H7 (cell line): ENCODE measurements at regions not wholly inside any gene's neighbourhood (a gene's known extent, or its start where the extent isn't known, plus 50 kb on each side); places are given as distances from the start of the nearest gene placed in this dataset.

Source experiments
- DNase-seq: peaks from one replicate; pipeline ENCODE4 v3.0.0; 2012
- H3K27me3 ChIP-seq: 2 replicates; pipeline ENCODE4 v1.6.0; 2011; ENCODE audit warnings: mild to moderate bottlenecking, low read length; ENCODE audit not compliant: control insufficient read depth, insufficient read depth
- H3K36me3 ChIP-seq: replicated peaks from 2 replicates; pipeline ENCODE4 v1.5.1; 2011; ENCODE audit warnings: low read length; ENCODE audit not compliant: control insufficient read depth, insufficient read depth
- H3K4me3 ChIP-seq: 2 replicates; pipeline ENCODE4 v1.5.1; 2011; ENCODE audit warnings: low read depth, mild to moderate bottlenecking, control low read depth, low read length, moderate library complexity; ENCODE audit not compliant: insufficient read depth

DNA sequence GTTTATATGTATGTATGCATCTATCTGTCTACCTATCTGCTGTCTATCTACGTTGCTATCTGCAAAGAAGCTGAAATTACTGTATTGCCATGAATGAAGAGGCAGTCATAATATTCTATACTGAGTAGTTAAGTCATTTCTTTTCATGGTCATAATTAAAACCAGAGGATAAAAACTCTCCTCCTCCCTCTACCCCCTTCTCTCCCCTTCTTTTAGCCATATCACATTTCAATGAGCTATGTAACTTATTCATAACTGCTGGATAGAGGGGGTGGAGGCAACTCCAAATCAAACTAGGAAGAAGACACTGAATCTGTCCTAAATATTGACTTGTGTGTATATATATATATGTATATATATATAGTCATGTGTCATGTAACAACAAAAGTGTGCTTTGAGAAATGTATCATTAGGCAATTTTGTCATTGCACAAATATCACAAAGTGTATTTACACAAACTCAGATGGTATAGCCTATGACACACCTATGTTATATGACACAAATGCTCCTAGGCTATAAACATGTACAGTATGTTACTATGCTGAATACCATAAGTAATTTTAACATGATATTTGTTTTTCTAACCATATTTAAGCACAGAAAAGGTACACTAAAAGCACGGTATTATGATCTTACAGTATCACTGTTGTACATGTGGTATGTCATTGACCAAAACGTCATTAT is 229.7 kb upstream of the KCNMB2 start:
- H3K4me3 ChIP-seq: no peak overlapping the region
- DNase-seq: no peak
- H3K27me3 ChIP-seq: no peaks in the 10 kb centered on the region
- no peaks in the 10 kb centered on the region for H3K36me3 ChIP-seq

DNA sequence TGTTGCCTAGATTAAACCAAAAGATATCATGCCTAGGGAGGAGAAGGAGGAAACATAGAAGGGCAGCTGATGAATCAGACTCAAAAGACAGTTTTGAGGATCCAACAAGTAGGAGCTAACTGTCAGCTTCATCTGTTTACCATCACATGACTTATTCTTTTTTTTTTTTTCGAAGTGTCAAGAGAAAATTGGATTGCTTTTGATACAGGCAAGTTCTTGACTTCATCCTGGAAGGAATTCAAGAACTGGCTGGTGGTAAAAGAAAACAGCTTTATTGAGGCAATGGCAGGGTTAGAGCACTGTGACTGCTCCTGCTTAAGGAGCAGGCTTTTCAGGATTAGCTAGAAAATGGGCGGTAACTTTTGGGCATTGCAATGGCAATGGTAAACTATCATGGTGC is 227.5 kb upstream of the KCNMB2 start:
- no peak for DNase-seq
- no peaks in the 10 kb centered on the region for H3K27me3 ChIP-seq
- no peaks in the 10 kb centered on the region for H3K36me3 ChIP-seq
- H3K4me3 ChIP-seq: no peak overlapping the region

DNA sequence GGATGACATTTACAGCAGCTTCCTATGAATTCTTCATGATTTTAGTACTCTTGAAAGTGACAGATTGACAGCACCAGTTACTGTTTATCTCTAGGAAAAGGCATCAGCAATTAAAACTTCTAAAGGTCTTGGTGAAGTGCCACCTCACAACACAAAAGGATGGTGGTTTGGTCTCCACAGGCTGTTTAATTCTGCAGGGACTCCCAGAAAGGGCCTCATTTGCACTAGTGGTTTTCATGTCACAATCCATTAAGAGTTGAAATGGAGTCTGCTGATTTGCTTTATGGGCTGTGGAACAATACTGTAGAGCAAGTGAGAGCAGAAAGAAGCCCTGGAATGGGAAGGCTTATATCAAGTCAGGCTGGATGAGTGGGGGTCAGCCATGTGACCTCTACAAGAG is 225.3 kb upstream of the KCNMB2 start:
- Histone ChIP-seq H3K4me3 (no peak overlapping the region), H3K36me3 (no peaks in the 10 kb centered on the region), H3K27me3 (no peaks in the 10 kb centered on the region)
- no peak for DNase-seq

DNA sequence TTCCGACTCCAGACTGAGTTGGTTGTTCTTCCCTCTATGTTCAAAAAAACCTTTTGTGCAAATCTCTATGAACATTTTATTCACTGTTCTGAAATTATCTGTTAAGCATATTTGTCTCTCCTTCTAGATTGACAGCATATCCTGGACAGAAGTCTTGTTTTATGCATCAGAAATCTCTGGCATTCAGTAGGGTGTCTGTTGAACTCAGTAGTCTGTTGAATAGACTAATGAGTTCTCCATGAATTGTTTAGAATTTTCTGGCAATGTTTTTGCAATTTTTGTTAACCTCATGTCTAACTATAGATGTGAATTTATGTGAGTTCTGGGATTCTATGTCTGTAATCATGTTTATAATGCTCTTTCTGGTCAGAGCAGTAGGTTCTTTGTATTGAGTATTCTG is 222.5 kb upstream of the KCNMB2 start:
- H3K4me3 ChIP-seq: no peak overlapping the region
- H3K36me3 ChIP-seq: no peaks in the 10 kb centered on the region
- no peaks in the 10 kb centered on the region for H3K27me3 ChIP-seq
- no peak for DNase-seq

DNA sequence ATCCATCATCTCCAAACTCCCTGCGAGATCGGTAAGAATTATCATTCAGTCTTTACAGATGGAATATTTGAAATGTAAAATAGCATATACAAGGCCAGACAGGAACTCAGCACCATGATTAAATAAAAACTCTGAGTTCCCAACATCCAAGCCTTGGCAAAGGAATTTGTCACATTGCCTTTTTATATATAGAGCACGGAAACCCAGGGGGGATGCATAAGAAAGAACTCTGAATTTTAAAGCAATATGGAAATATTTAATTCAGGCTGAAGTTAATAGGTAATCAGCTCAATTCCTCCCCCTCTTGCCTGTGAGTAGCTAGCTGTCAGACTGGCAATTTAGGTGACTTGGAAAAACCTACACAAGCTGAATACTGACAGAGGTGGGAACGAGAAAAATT is 217.9 kb upstream of the KCNMB2 start:
- no peak for DNase-seq
- no peaks in the 10 kb centered on the region for H3K36me3 ChIP-seq
- no peak overlapping the region for H3K4me3 ChIP-seq
- H3K27me3 ChIP-seq: no peaks in the 10 kb centered on the region

DNA sequence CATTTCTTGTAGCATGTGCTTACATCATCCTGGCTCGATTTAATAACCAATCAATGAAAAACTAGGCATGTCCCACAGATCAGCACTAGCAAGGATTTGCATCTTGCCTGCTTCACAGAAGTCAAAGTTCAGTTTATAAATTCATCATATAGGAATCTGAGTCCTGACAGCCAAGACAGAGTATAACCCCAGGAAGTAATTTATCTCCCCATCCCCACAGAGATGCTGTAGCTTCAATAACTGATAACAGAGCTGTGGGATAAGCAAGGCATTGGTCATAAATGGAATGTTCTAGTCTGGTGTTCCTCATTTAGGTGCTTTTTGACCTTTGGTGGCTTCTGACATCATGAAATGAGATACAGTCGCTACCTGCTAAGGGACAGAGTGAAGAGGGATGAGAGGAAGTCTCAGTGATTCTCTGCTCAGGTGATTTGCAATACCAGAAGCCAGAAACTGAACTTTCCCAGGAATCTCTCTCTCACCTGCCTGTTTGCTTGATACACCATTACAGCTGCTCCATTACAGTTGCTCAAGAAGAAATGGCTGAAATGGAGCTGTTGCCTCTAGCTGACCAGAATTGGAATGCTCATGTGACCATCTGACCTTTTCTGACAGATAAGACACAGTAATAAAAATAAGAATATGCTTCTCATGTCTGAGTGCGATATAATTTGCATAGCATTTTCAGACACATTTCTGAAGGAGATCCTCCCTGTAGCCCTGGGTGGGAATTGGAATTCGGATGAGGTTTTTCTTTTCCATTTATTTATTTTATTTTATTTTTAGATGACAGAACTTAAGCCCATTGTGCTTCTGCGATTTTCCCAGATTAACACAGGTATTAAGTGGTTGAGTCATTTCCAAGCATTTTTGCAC is 217.1 kb upstream of the KCNMB2 start:
- Histone ChIP-seq H3K36me3 (no peaks in the 10 kb centered on the region), H3K4me3 (no peak overlapping the region), H3K27me3 (no peaks in the 10 kb centered on the region)
- DNase-seq: no peak

DNA sequence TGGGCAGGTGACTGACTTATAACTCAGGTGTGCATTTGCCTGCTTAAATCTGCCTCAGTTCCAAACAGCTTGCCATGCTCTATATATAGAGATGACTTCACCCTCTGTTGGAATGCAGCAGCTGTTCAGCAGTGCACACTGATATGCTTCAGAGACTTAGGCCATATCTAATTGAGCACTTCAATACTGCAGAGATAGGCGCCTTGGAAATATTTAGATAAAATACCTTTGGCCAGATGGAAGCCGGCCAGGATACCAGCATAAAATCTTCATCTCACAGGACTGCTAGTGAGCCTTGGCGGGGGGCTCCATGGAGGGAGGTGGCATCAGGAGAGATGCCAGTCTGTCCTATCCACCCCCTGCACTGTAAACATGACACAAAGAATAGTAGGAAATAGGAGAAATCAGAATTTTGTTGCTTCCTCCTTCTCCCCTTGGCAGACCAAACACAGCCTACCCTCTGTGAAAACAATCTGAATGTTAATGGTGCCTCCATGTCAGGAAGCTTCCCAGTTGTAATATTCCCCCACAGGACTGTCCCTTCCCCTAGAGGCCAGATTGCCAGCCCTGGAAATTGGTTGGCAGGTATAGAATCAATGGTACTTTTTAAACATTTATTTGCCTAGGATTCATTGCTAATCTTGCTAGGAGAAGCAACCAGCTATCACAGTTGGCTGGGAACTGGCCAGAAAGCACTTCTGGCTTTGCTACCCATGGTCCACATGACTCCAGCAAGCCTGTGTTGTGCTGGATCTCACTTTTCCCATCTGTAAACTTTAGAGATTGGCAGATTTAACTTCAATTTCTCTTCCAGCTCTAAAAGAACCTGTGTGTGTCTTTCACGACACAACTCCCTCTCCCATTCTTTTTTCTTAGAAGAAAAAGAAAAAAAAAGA is 215.5 kb upstream of the KCNMB2 start:
- no peak overlapping the region for H3K4me3 ChIP-seq
- no peak for DNase-seq
- no peaks in the 10 kb centered on the region for H3K27me3 ChIP-seq
- H3K36me3 ChIP-seq: no peaks in the 10 kb centered on the region

DNA sequence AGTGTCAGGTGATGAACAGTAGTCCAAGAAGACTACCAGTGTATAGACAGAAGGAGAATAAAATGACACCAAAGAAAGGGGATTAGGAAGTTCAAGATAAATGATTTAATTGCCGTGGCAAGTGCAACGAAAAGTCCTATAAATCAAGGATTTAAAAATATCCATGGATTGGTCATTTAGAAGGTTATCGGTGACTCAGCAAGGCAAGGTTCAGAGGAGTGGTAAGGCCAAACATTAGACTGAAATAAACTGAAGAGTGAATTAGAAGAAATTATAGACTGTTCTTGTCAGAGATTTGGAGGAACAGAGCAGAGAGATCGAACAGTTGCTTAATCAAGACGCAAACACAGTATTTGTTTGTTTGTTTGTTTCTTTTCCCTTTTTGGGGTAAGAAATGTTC is 211.9 kb upstream of the KCNMB2 start:
- H3K36me3 ChIP-seq: no peaks in the 10 kb centered on the region

DNA sequence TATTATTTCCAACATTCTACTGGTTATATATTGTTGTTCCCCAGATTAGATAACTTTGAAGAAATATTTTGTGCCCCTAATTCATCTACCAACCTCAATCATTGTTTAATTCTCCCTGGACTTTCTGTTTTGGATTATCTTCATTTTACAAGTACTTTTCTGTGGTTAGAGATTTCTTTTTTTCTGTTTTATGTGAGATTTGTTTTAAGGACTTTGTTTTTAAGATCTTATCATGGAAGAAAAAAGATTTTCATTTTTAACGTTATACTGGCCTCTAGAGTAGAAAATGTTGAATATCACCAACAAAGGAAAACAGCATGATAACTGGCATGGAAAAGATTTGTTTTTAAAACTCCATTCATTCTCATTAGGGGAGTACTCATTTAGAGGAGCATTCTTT is 210.9 kb upstream of the KCNMB2 start:
- DNase-seq: no peak
- Histone ChIP-seq H3K27me3 (no peaks in the 10 kb centered on the region), H3K36me3 (no peaks in the 10 kb centered on the region), H3K4me3 (no peak overlapping the region)

More for the DNA sequence above, 211.9 kb upstream of the KCNMB2 start:
- H3K4me3 ChIP-seq: no peak overlapping the region
- no peaks in the 10 kb centered on the region for H3K27me3 ChIP-seq
- no peak for DNase-seq

DNA sequence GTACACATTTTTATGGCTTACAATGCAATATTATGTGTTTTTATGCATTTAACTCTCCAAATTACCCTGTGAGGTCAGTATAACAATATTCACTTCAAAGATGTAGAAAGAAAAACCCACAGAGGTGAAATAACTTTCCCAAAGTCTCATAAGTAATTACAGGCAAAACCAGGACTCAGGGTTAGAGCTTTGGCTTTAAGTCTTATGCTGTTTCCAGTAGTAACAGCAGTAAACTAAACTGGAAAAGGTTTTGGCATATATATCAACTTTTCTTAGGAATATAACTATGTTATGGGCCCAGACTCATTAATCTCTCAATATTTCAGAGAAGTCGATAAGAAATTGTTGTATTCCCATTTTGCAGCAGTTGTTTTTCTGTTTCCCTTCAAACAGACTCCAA is 206.3 kb upstream of the KCNMB2 start:
- DNase-seq: no peak
- Histone ChIP-seq H3K36me3 (no peaks in the 10 kb centered on the region), H3K4me3 (no peak overlapping the region), H3K27me3 (no peaks in the 10 kb centered on the region)

DNA sequence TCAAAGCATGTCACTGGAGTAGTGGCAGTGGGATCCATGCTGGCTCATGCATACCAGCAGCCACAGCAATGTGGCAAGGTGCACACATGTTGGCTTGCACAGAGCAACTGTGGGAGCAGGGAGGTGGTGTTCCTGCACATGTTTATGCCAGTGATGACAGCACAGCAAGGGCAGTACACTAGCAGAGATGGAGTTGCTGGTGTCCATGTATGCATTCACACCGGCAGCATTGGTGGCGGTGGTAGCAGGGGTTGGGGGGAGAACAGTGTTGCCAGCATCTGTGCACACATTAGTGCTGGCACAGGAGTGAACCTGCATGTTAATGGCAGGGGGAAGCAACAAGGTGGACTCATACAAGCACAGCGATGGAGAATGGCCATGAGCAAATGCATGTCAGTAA is 202.0 kb upstream of the KCNMB2 start:
- no peak for DNase-seq
- Histone ChIP-seq H3K4me3 (no peak overlapping the region), H3K36me3 (no peaks in the 10 kb centered on the region), H3K27me3 (no peaks in the 10 kb centered on the region)

DNA sequence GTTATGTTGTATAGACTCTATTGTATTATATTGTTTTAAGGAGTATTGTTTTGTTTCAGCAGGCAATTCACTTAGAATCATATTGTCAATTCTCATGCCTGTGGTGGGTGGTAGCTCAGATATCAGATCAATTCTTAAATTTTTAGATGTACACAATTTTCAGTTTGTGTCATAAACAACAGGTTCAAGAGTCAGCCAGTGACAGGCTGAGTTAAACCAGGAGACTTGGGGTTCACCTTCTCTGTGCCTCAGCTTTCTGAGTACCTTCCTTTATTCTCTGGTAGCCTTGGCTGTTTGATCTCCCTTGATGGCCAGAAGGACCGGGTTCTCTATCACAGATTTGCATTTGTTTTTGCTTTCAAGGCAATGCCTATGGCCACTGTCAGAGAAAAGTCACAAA is 199.9 kb upstream of the KCNMB2 start:
- no peak for DNase-seq
- H3K4me3 ChIP-seq: no peak overlapping the region
- H3K36me3 ChIP-seq: no peaks in the 10 kb centered on the region
- no peaks in the 10 kb centered on the region for H3K27me3 ChIP-seq

DNA sequence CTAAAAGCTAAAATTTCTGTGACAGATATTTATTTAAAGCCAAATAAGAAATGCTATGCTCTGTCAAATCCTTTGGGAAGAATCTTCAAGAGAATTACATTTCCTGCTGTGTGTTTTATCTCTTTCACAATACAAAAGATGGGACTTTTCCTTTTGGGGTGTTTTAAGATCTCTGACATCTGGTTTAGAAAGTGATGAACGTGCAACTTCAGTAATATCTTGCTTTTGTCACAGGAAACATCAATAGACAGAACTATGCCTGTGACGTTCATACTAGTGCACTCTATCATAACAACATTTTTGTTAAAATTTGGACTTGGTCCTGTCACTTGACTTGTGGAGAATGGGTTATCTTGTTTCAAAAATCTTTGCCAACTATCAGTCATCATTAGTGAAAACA is 195.7 kb upstream of the KCNMB2 start:
- no peak for DNase-seq
- no peaks in the 10 kb centered on the region for H3K36me3 ChIP-seq
- no peaks in the 10 kb centered on the region for H3K27me3 ChIP-seq
- no peak overlapping the region for H3K4me3 ChIP-seq

DNA sequence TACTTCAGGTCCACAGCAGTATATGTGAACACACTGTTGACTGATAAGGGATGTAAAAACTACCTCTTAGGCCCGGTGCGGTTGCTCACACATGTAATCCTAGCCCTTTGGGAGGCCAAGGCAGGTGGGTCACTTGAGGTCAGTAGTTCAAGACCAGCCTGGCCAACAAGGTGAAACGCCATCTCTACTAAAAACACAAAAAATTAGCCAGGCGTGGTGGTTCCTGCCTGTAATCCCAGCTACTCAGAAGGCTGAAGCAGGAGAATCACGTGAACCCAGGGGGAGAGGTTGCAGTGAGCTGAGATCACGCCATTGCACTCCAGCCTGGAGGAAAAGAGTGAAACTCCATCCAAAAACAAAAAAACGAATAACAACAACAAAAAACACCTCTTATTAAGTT is 194.6 kb upstream of the KCNMB2 start:
- H3K36me3 ChIP-seq: no peaks in the 10 kb centered on the region
- no peaks in the 10 kb centered on the region for H3K27me3 ChIP-seq
- H3K4me3 ChIP-seq: no peak overlapping the region
- DNase-seq: no peak

DNA sequence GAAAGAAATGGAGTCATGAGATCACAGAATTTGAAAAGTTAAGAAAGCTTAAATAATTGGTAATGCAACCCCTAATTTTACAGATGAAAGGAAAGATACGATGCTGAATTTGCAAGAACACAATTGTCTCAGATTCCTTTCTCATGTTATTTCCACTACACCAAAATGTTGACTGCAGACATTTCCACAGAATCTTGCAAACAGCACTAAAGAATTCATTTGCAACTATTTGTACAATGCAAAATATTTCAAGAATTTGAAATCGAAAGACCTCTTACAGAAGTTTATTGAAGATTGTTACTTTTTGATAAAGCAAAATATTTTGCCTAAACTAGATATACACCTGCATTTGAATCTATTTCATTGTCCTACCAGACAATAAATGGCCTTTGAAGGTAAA is 194.1 kb upstream of the KCNMB2 start:
- Histone ChIP-seq H3K36me3 (no peaks in the 10 kb centered on the region), H3K4me3 (no peak overlapping the region), H3K27me3 (no peaks in the 10 kb centered on the region)
- DNase-seq: no peak
